Transverse colon (tissue), 3 donors: ENCODE measurements at regions not wholly inside any gene's neighbourhood (a gene's known extent, or its start where the extent isn't known, plus 50 kb on each side); places are given as distances from the start of the nearest gene placed in this dataset.

Experiments used
- CTCF ChIP-seq, 5 experiments: fragments of 200-600 bp in 3 of 5; fragments of 450-650 bp in 2 of 5; sonication (generic) in 3 of 5; IDR thresholded peaks; 1 replicate in 2 of 5; 2 replicates in 3 of 5; pipeline ENCODE4 v1.5.1; 2016 to 2017; ENCODE audit warnings: antibody characterized with exemption in 5 of 5, inconsistent platforms in 3 of 5, mild to moderate bottlenecking in 2 of 5, moderate library complexity in 1 of 5
- EP300 ChIP-seq: sonication (generic); formaldehyde crosslinking; IDR thresholded peaks from one replicate; pipeline ENCODE4 v1.6.1; 2017; ENCODE audit warnings: antibody characterized with exemption, low read depth
- POLR2A ChIP-seq: fragments of 450-650 bp; IDR thresholded peaks from one replicate; pipeline ENCODE4 v1.6.1; 2016; ENCODE audit warnings: antibody characterized with exemption, mild to moderate bottlenecking, moderate library complexity

GRCh38 chr20:48102931-48103660 lies 317.8 kb upstream of the SULF2 start:
- TF ChIP-seq CTCF (IDR thresholded peaks at IDR 0.05), result no peak
- TF ChIP-seq POLR2A, result no peak
- no peak for TF ChIP-seq EP300
